ENCODE measurements at regions not wholly inside any gene's neighbourhood (a gene's known extent, or its start where the extent isn't known, plus 50 kb on each side); places are given as distances from the start of the nearest gene placed in this dataset.

DNA sequence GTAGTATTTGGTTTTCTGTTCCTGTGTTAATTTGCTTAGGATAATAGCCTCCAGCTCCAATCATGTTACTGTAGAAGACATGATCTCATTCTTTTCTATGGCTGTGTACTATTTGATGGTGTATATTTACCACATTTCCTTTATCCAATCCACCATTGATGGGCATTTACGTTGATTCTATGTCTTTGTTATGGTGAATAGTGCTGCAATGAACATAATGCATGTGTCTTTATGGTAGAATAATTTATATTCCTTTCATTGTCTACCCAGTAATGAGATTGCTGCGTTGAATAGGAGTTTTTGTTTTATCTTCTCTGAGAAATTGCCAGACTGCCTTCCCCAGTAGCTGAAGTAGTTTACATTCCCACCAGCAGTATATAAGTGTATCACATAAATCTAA lies 538.8 kb downstream of the LRRIQ3 start:
- intact Hi-C loops (cut with micrococcal nuclease): no loop called here

DNA sequence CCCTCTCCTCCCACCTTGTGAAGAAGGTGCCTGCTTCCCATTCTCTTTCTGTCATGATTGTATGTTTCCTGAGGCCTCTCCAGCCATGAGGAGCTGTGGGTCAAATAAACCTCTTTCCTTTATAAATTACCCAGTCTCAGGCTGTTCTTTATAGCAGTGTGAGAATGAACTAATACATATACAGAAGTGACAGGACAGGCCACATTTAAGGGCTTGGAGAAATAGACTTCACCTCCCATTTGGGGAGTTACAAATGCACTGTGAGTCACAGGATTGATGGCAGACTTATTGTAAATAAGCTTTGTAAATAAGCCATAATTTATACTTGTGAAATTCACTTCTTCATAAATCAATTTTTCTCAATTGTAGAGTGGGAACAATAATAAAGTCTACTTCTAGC lies 543.3 kb downstream of the LRRIQ3 start:
- intact Hi-C loops (cut with micrococcal nuclease): no loop called here

DNA sequence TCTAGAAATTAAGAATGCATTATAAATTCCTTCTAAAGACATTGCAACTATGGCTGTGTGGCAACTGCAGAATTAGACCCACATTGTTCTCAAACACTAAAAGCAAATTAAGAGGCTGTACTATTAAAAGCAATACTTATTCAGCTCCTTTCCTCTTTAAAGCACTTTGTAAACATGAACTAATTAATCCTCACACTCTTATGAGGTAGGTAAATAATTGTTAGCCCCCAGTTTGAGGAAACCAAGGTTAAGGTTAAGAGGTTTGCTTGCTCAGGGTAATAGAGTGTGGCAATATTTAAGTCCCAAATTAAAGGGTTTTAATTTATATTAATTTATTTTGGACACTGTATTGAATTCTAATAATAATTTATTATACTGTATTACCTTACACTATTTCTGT lies 553.8 kb downstream of the LRRIQ3 start:
- intact Hi-C loops (cut with micrococcal nuclease): no loop called here

- intact Hi-C loops (cut with micrococcal nuclease): no loop called here
Measured at GRCh38 chr1:73639494-73639893, 558.5 kb downstream of the LRRIQ3 start.

- intact Hi-C loops (cut with micrococcal nuclease): no loop called here
Measured at GRCh38 chr1:73637264-73637663, 560.7 kb downstream of the LRRIQ3 start.

- intact Hi-C loops (cut with micrococcal nuclease): no loop called here
Measured at GRCh38 chr1:73635021-73635420, 563.0 kb downstream of the LRRIQ3 start.

- intact Hi-C loops (cut with micrococcal nuclease): no loop called here
Measured at GRCh38 chr1:73627723-73628122, 570.3 kb downstream of the LRRIQ3 start.

DNA sequence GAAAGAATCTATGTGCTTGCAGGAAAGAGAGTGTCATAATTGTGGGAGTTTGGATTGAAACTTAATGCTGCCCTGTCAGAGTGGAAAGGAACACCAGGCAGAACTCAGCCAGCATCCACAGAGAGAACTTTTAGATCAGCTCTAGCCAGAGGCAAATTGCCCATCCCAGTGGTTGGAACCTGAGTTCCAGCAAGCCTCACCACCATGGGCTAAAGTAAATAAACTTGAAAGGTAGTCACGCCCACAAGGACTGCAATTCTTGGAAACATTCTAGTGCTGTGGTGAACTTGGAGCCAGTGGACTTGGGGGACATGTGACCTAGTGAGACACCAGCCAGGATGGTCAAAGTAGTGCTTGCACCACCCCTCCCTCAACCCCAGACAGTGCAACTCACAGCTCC lies 571.6 kb downstream of the LRRIQ3 start:
- intact Hi-C loops (cut with micrococcal nuclease): no loop called here

- intact Hi-C loops (cut with micrococcal nuclease): no loop called here
Measured at GRCh38 chr1:73623946-73624345, 574.0 kb downstream of the LRRIQ3 start.

DNA sequence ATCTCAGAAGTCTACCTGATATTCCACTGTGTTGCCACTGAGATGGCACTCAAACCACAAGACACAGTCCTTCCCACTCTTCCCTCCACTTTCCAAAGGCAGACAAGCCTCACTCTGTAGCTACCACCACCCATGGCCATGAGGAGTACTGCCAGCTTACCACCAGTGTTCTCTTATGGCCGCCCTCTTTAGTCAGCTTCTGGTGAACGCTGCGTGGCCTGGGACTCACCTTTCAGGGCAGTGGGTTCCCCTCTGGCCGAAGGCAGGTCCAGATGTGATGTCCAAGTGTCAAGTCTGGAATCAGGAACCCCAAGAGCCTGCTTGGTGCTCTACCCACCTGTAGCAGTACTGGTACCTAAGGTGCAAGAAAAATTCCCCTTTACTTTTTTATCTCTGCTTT lies 580.8 kb downstream of the LRRIQ3 start:
- intact Hi-C loops (cut with micrococcal nuclease): no loop called here

- intact Hi-C loops (cut with micrococcal nuclease): no loop called here
Measured at GRCh38 chr1:73611681-73612080, 586.3 kb downstream of the LRRIQ3 start.

GRCh38 chr1:73604739-73605138 lies 593.2 kb downstream of the LRRIQ3 start:
- intact Hi-C loops (cut with micrococcal nuclease): no loop called here

GRCh38 chr1:73604211-73604610 lies 593.8 kb downstream of the LRRIQ3 start:
- intact Hi-C loops (cut with micrococcal nuclease): no loop called here

DNA sequence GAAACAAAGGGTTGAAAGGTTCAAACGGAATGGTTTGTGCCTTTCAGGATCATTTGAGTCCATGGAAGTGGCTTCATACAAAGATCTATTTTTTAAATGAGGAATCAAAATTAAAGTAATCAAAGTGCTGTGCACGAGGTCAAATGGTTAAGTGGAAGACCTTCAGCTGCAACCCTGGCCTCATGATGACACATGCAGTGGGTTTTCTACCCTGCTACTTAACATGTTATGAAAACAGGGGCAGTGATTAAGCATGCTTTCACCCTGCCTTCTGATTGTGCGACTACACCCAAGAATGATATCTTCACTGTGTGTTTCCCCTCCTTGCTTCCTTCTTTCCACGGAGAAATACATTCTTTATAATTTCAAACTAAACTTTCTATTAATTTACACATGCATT lies 604.2 kb downstream of the LRRIQ3 start:
- intact Hi-C loops (cut with micrococcal nuclease): no loop called here

GRCh38 chr1:73593364-73593763 lies 604.6 kb downstream of the LRRIQ3 start:
- intact Hi-C loops (cut with micrococcal nuclease): no loop called here

- intact Hi-C loops (cut with micrococcal nuclease): no loop called here
Measured at GRCh38 chr1:73587080-73587479, 610.9 kb downstream of the LRRIQ3 start.

- intact Hi-C loops (cut with micrococcal nuclease): no loop called here
Measured at GRCh38 chr1:73577206-73577605, 620.8 kb downstream of the LRRIQ3 start.

GRCh38 chr1:73576083-73576482 lies 621.9 kb downstream of the LRRIQ3 start:
- intact Hi-C loops (cut with micrococcal nuclease): no loop called here

GRCh38 chr1:73564294-73564693 lies 633.7 kb downstream of the LRRIQ3 start:
- intact Hi-C loops (cut with micrococcal nuclease): no loop called here

GRCh38 chr1:73556270-73556669 lies 641.7 kb downstream of the LRRIQ3 start:
- intact Hi-C loops (cut with micrococcal nuclease): no loop called here

GRCh38 chr1:73537400-73537799 lies 660.6 kb downstream of the LRRIQ3 start:
- intact Hi-C loops (cut with micrococcal nuclease): no loop called here

DNA sequence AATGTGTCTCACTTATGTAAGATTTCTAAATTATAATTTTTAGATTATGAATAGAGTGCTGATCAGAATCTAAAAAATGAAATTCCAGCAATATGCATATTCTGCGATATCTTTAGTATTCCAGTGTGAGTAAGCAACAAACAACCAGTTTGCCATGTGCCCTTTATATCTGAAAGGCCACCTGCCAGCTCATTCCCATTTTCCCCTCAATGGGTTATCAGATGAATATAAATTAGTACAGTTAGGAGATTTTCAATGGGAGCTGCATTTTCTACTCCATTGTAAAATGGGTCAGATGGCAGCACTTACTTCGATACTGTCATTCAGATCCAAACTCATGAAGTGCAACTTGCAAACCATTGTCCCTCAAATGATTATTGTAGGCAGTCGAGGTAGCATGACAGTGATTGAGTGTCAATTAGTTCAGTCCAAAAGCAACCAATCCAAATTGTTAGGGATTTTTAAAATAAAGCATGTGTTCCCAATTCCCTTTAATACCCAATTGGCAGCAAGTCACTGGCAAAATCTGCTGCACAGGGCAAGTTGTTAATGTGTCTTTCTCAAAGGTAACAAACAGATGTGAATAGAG lies 680.3 kb downstream of the LRRIQ3 start:
- intact Hi-C loops (cut with micrococcal nuclease): no loop called here

GRCh38 chr1:73516451-73516850 lies 681.5 kb downstream of the LRRIQ3 start:
- intact Hi-C loops (cut with micrococcal nuclease): no loop called here

DNA sequence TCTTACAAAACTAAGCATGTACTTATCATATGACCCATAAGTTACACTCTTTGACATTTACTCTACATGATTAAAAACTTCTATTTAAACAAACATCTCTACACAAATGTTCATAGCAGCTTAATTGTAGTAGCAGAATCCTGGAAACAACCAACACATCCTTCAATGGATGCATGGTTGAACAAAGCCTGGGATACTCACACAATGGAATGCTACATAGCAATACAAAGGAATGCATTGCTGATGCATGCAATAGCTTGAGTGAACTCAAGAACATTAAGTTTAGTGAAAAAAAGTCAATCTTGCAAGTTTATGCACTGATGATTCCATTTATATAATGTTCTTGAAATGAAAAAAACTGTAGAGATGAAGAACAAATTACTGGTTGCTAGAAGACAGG lies 686.9 kb downstream of the LRRIQ3 start:
- intact Hi-C loops (cut with micrococcal nuclease): no loop called here
